ENCODE measurements at regions not wholly inside any gene's neighbourhood (a gene's known extent, or its start where the extent isn't known, plus 50 kb on each side); places are given as distances from the start of the nearest gene placed in this dataset.

- no peak for TF ChIP-seq ZNF468 (CRISPR knock-in tag; IDR thresholded peaks at IDR 0.05)
- TF ChIP-seq TEAD2 (CRISPR knock-in tag; IDR thresholded peaks at IDR 0.05), result no peak
- TF ChIP-seq STAT5B (CRISPR knock-in tag; IDR thresholded peaks at IDR 0.05), result no peak
- TF ChIP-seq ZNF549 (CRISPR knock-in tag; IDR thresholded peaks at IDR 0.05), result no peak
- no peak for TF ChIP-seq ZNF207 (IDR thresholded peaks at IDR 0.05; ENCODE audit: borderline replicate concordance)
- TF ChIP-seq HMGA1 (CRISPR knock-in tag; conservative IDR thresholded peaks at IDR 0.05), result no peak
- TF ChIP-seq ZNF564 (CRISPR knock-in tag; IDR thresholded peaks at IDR 0.05), result no peak
- TF ChIP-seq XBP1 (CRISPR knock-in tag; IDR thresholded peaks at IDR 0.05), result no peak
Measured at GRCh38 chr5:171642894-171643293, 142.7 kb upstream of the SMIM23 start (continued).

GRCh38 chr5:171644536-171644935, 141.1 kb upstream of the SMIM23 start:
- CTCF ChIA-PET (ENCODE audit: low intra/inter-chr PET ratio, low total read pairs), result no interaction called here
- DNase-seq (ENCODE audit: low spot score) (no peak), FAIRE-seq (no peak), ATAC-seq (no peak)
- Histone ChIP-seq H3K9ac (ENCODE audit: insufficient read depth, low read depth, low read length) (no peak overlapping the region), H3K36me3 (replicated peaks in 1 of 2; ENCODE audit: control insufficient read depth in 1 of 2, insufficient read depth in 2 of 2, low read length in 2 of 2) (no peaks in the 10 kb centered on the region), H2AFZ (ENCODE audit: low read length) (no peak overlapping the region), H3K79me2 (ENCODE audit: insufficient read depth, low read length) (no peaks in the 10 kb centered on the region), H3K27ac (ENCODE audit: extremely low read length, insufficient read depth, low read length) (no peak overlapping the region), H3K9me3 (ENCODE audit: low read length) (no peaks in the 10 kb centered on the region), H3K27me3 (ENCODE audit: control insufficient read depth in 1 of 2, insufficient read depth in 2 of 2, low read length in 2 of 2) (peaks cover 0 to 27% of the 10 kb centered on the region in 2 experiments; a peak in 1 of 5 replicates), H4K20me1 (ENCODE audit: insufficient read depth, low read length) (no peaks in the 10 kb centered on the region), H3K4me2 (ENCODE audit: low read depth, low read length) (no peak overlapping the region), H3K4me3 (replicated peaks in 1 of 3; ENCODE audit: insufficient read depth in 1 of 3, low read depth in 2 of 3, low read length in 3 of 3) (no peak overlapping the region), H3K4me1 (ENCODE audit: insufficient read depth, low read length) (no peaks in the 10 kb centered on the region)
- in situ Hi-C loops (cut with HindIII; ENCODE audit: extremely low pct_ligation_motif_present, low pct_unique_long_range_greater_than_20kb) (no loop called here), intact Hi-C loops (cut with micrococcal nuclease; ENCODE audit: unreplicated experiment) (no loop called here)
- TF ChIP-seq ZBTB34 (CRISPR knock-in tag; IDR thresholded peaks at IDR 0.05) (no peak), HNRNPUL1 (IDR thresholded peaks at IDR 0.05; ENCODE audit: low read depth, low read length) (no peak), TCF7L2 (IDR thresholded peaks at IDR 0.05; ENCODE audit: low read depth, low read length) (no peak)
- POLR2A ChIA-PET, result no interaction called here
- BruUV-seq (replicated peaks), result no TSS peak
- WGBS (ENCODE audit: low lambda C conversion rate), result 16% methylated on average over 4 of the region's 10 CpGs

Measured in HepG2 (cell line).